ENCODE measurements at regions not wholly inside any gene's neighbourhood (a gene's known extent, or its start where the extent isn't known, plus 50 kb on each side); places are given as distances from the start of the nearest gene placed in this dataset.

GRCh38 chr3:110749006-110749405 is 322.6 kb upstream of the NECTIN3 start:
- DNase-seq (ENCODE audit: low read depth in 3 of 3): no peak

GRCh38 chr3:110750201-110750600 is 321.4 kb upstream of the NECTIN3 start:
- no peak for DNase-seq (ENCODE audit: low read depth in 3 of 3)

GRCh38 chr3:110752307-110752706 is 319.3 kb upstream of the NECTIN3 start:
- no peak for DNase-seq (ENCODE audit: low read depth in 3 of 3)

- no peak for DNase-seq (ENCODE audit: low read depth in 3 of 3)
Measured at GRCh38 chr3:110753516-110753915, 318.1 kb upstream of the NECTIN3 start.

- DNase-seq (ENCODE audit: low read depth in 3 of 3): no peak
Measured at GRCh38 chr3:110754212-110754916, 317.3 kb upstream of the NECTIN3 start.

- DNase-seq (ENCODE audit: low read depth in 3 of 3): no peak
Measured at GRCh38 chr3:110755345-110755744, 316.3 kb upstream of the NECTIN3 start.

GRCh38 chr3:110756705-110757104 is 314.9 kb upstream of the NECTIN3 start:
- DNase-seq (ENCODE audit: low read depth in 3 of 3): no peak

- no peak for DNase-seq (ENCODE audit: low read depth in 3 of 3)
Measured at GRCh38 chr3:110758208-110758607, 313.4 kb upstream of the NECTIN3 start.

- DNase-seq (ENCODE audit: low read depth in 3 of 3): no peak
Measured at GRCh38 chr3:110767156-110767555, 304.5 kb upstream of the NECTIN3 start.

- DNase-seq (ENCODE audit: low read depth in 3 of 3): no peak
Measured at GRCh38 chr3:110767838-110768237, 303.8 kb upstream of the NECTIN3 start.

- no peak for DNase-seq (ENCODE audit: low read depth in 3 of 3)
Measured at GRCh38 chr3:110773413-110773954, 298.1 kb upstream of the NECTIN3 start.

- no peak for DNase-seq (ENCODE audit: low read depth in 3 of 3)
Measured at GRCh38 chr3:110774496-110775265, 296.9 kb upstream of the NECTIN3 start.

GRCh38 chr3:110779581-110779980 is 292.0 kb upstream of the NECTIN3 start:
- no peak for DNase-seq (ENCODE audit: low read depth in 3 of 3)

- no peak for DNase-seq (ENCODE audit: low read depth in 3 of 3)
Measured at GRCh38 chr3:110783541-110783940, 288.1 kb upstream of the NECTIN3 start.

- DNase-seq (ENCODE audit: low read depth in 3 of 3): no peak
Measured at GRCh38 chr3:110788794-110789193, 282.8 kb upstream of the NECTIN3 start.

GRCh38 chr3:110789315-110789714 is 282.3 kb upstream of the NECTIN3 start:
- DNase-seq (ENCODE audit: low read depth in 3 of 3): no peak

- no peak for DNase-seq (ENCODE audit: low read depth in 3 of 3)
Measured at GRCh38 chr3:110790631-110791030, 281.0 kb upstream of the NECTIN3 start.

- DNase-seq (ENCODE audit: low read depth in 3 of 3): no peak
Measured at GRCh38 chr3:110791995-110792686, 279.5 kb upstream of the NECTIN3 start.

GRCh38 chr3:110793611-110794010 is 278.0 kb upstream of the NECTIN3 start:
- no peak for DNase-seq (ENCODE audit: low read depth in 3 of 3)

- DNase-seq (ENCODE audit: low read depth in 3 of 3): no peak
Measured at GRCh38 chr3:110795163-110795562, 276.5 kb upstream of the NECTIN3 start.

- DNase-seq (ENCODE audit: low read depth in 3 of 3): no peak
Measured at GRCh38 chr3:110799271-110799670, 272.3 kb upstream of the NECTIN3 start.

- DNase-seq (ENCODE audit: low read depth in 3 of 3): no peak
Measured at GRCh38 chr3:110804856-110805255, 266.8 kb upstream of the NECTIN3 start.
